BJ (cell line): ENCODE measurements at regions not wholly inside any gene's neighbourhood (a gene's known extent, or its start where the extent isn't known, plus 50 kb on each side); places are given as distances from the start of the nearest gene placed in this dataset.

ENCODE experiments used
- CTCF ChIA-PET: fragments of 350-600 bp; formaldehyde crosslinking; extraction: SDS; loops from one replicate; lab custom pipeline; 2021; ENCODE audit warnings: antibody characterized with exemption, inconsistent platforms; lab: Yijun Ruan, JAX
- POLR2A ChIA-PET: fragments of 300-600 bp; sonication (Branson Sonifier 250); formaldehyde crosslinking; extraction: SDS; loops from one replicate; lab custom pipeline; 2021; ENCODE audit warnings: antibody characterized with exemption; lab: Charles Lee
- DNase-seq: peaks from one replicate; pipeline ENCODE4 v3.0.0-alpha.2; 2011; ENCODE audit warnings: low read depth
- H3K27me3 ChIP-seq: 2 replicates; pipeline ENCODE4 v1.6.0; 2011; ENCODE audit warnings: low read length; ENCODE audit not compliant: control insufficient read depth, insufficient read depth
- H3K36me3 ChIP-seq: 2 replicates; pipeline ENCODE4 v1.5.1; 2011; ENCODE audit warnings: low read length; ENCODE audit not compliant: control insufficient read depth, insufficient read depth
- H3K4me3 ChIP-seq: 2 replicates; pipeline ENCODE4 v1.5.1; 2011; ENCODE audit warnings: low read depth, mild to moderate bottlenecking, control low read depth, low read length
- CTCF ChIP-seq: IDR thresholded peaks from 2 replicates; pipeline ENCODE4 v1.5.1; 2011; ENCODE audit warnings: low read depth, mild to moderate bottlenecking, control low read depth, inconsistent platforms, low read length, moderate library complexity; ENCODE audit not compliant: insufficient read depth

DNA sequence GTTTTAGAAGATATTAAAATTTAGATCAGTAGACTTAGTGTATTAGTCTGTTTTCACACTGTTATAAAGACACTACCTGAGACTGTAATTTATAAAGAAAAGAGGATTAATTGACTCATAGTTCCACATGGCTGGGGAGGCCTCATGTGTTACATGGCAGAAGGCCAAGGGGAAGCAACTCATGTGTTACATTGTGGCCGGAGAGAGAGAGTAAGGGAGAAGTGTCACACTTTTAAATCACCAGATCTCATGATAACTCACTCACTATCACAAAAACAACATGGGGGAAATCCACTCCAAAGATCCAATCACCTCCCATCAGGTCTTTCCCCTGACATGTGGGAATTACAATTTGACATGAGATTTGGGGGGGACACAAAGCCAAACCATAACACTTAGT is 1159.7 kb upstream of the PCDH7 start:
- DNase-seq, result no peak
- no peaks in the 10 kb centered on the region for H3K27me3 ChIP-seq
- no peaks in the 10 kb centered on the region for H3K36me3 ChIP-seq
- ChIA-PET CTCF (no interaction called here), POLR2A (no interaction called here)
- H3K4me3 ChIP-seq, result no peak overlapping the region
- no peak for TF ChIP-seq CTCF

- DNase-seq, result no peak
- no peak overlapping the region for H3K4me3 ChIP-seq
- POLR2A ChIA-PET, result no interaction called here
- CTCF ChIA-PET, result no interaction called here
- H3K36me3 ChIP-seq, result no peaks in the 10 kb centered on the region
- no peaks in the 10 kb centered on the region for H3K27me3 ChIP-seq
- no peak for TF ChIP-seq CTCF
Observed at GRCh38 chr4:29565256-29565655, 1154.9 kb upstream of the PCDH7 start.

DNA sequence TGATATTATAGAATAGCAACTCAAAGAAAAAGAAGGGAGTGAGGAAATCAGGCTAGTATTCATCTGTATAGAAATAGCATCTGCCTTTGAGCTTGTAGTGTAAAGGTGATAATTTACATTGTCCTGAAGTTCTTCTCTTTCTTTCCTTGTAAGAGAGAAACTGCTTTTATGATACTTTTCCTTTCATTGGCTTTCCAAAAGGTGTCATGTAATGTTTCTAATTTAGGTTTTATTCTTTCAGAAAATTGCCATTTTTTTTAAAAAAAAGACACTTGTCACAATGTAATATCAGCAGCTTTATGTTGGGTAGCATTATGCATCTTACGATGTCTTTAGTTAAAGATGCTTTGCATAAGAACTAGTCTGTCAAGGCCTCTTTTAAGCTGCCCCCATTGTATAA is 1153.8 kb upstream of the PCDH7 start:
- CTCF ChIA-PET, result interaction anchor here (0.6 kb wide), 1 partner anchor 1513 kb away, joined by 4 read pairs; no protein-coding TSS in a partner anchor
- POLR2A ChIA-PET, result no interaction called here
- Histone ChIP-seq H3K4me3 (no peak overlapping the region), H3K36me3 (no peaks in the 10 kb centered on the region), H3K27me3 (no peaks in the 10 kb centered on the region)
- no peak for TF ChIP-seq CTCF
- DNase-seq, result no peak

- ChIA-PET POLR2A (no interaction called here), CTCF (no interaction called here)
- Histone ChIP-seq H3K27me3 (no peaks in the 10 kb centered on the region), H3K4me3 (no peak overlapping the region), H3K36me3 (no peaks in the 10 kb centered on the region)
- no peak for DNase-seq
- no peak for TF ChIP-seq CTCF
Observed at GRCh38 chr4:29571322-29571721, 1148.8 kb upstream of the PCDH7 start.

DNA sequence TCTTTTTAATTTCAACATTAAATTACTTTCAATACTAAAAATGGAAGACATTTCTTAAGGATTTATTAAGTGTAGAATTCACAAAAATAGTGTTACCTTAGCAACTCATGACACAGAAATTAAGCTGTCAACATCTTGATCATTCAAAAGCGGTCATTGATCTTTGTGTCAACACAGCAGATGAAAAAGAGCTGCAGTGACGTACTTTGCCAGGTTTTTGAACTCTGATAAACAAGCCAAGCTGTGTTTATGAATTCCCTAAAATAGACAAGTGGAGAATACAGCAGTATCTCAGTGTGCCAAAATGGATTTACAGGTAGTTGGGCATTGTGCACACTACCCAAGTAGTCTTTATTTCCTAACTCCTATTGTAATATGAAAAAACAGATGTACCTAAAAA is 1141.8 kb upstream of the PCDH7 start:
- ChIA-PET CTCF (interaction anchor here (1.0 kb wide), 1 partner anchor 9 kb away, joined by 3 read pairs; no protein-coding TSS in a partner anchor), POLR2A (no interaction called here)
- TF ChIP-seq CTCF, result no peak
- no peak overlapping the region for H3K4me3 ChIP-seq
- H3K36me3 ChIP-seq, result no peaks in the 10 kb centered on the region
- DNase-seq, result no peak
- no peaks in the 10 kb centered on the region for H3K27me3 ChIP-seq
